ENCODE measurements at regions not wholly inside any gene's neighbourhood (a gene's known extent, or its start where the extent isn't known, plus 50 kb on each side); places are given as distances from the start of the nearest gene placed in this dataset.
"Not testable (repeated sequence)": the region's sequence is repeated elsewhere in the genome, so short reads cannot be mapped to it uniquely, and the experiment has no call there.

GRCh38 chr5:176748967-176749935 is 61.1 kb upstream of the UNC5A start:
- DNase-seq, result no peak

- DNase-seq, result no peak
These were observed 60.2 kb upstream of the UNC5A start for GRCh38 chr5:176750144-176750543.

GRCh38 chr5:176754376-176754973 is 55.9 kb upstream of the UNC5A start:
- DNase-seq, result no peak

- not testable (repeated sequence) for DNase-seq
These were observed 54.8 kb upstream of the UNC5A start for GRCh38 chr5:176755593-176755992.

- not testable (repeated sequence) for DNase-seq
These were observed 52.8 kb upstream of the UNC5A start for GRCh38 chr5:176757569-176757968.

Measured in NCI-H1105 (cell line).